ENCODE measurements at regions not wholly inside any gene's neighbourhood (a gene's known extent, or its start where the extent isn't known, plus 50 kb on each side); places are given as distances from the start of the nearest gene placed in this dataset.

DNA sequence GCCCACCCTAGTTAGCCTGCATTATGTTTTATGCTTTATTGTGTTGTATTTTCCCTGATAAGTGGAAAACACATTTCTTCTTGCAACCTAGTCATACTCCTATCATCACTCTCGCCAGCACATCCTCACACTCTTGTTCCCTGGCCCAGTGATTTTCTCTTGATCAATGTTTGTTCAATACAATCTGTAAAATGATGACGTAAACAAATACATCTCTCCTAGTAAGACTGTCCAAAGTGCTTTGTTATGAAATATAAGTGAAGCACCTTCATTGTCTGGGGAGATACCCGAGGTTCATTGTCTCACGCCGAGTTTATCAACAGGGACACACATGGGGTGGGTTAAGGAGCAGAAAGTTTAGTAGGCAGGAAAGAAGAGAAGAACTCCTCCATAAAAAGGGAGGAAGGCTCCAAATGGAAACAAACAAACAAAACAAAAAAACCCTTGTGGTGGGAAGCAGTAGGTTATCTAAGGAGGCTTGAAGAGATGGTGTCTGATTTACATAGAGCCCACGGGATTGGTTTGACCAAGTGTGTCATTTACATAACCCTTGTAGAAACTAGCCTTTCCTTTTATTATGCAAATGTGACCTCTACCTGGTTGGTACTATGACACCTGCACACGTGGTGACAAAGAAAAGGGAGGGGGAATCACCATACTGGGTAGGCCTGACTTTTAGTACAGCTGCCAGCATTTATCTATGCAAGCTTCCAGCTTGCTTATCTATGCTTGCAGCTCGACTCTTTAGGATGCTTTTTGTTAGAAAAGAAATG lies 1317.9 kb upstream of the SPRY2 start:
- no peak for TF ChIP-seq FOXA1 (IDR thresholded peaks at IDR 0.05)
- TF ChIP-seq FOXK2 (IDR thresholded peaks at IDR 0.05) = no peak
- no peak for TF ChIP-seq ELF4 (IDR thresholded peaks at IDR 0.05)
- TF ChIP-seq SUZ12 (IDR thresholded peaks at IDR 0.05) = no peak
- TF ChIP-seq HDGF (IDR thresholded peaks at IDR 0.05; ENCODE audit: borderline replicate concordance) = no peak
- TF ChIP-seq, protein P1, sequence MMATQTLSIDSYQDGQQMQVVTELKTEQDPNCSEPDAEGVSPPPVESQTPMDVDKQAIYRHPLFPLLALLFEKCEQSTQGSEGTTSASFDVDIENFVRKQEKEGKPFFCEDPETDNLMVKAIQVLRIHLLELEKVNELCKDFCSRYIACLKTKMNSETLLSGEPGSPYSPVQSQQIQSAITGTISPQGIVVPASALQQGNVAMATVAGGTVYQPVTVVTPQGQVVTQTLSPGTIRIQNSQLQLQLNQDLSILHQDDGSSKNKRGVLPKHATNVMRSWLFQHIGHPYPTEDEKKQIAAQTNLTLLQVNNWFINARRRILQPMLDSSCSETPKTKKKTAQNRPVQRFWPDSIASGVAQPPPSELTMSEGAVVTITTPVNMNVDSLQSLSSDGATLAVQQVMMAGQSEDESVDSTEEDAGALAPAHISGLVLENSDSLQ (IDR thresholded peaks at IDR 0.05) = no peak
- no peak for TF ChIP-seq SP1 (IDR thresholded peaks at IDR 0.05)
- no peak for TF ChIP-seq BHLHE40 (IDR thresholded peaks at IDR 0.05; ENCODE audit: borderline replicate concordance)
- TF ChIP-seq FOXM1 (IDR thresholded peaks at IDR 0.05; ENCODE audit: borderline replicate concordance) = no peak
- no peak for TF ChIP-seq NFRKB (IDR thresholded peaks at IDR 0.05)
- no peak for TF ChIP-seq L3MBTL2 (conservative IDR thresholded peaks at IDR 0.05)
